AG09309 (cell line): ENCODE measurements at regions not wholly inside any gene's neighbourhood (a gene's known extent, or its start where the extent isn't known, plus 50 kb on each side); places are given as distances from the start of the nearest gene placed in this dataset.

Experiments
- DNase-seq: peaks from one replicate; pipeline ENCODE4 v3.0.0-alpha.2; 2010; ENCODE audit warnings: low read depth
- H3K4me3 ChIP-seq: 2 replicates; pipeline ENCODE4 v1.5.1; 2011; ENCODE audit warnings: mild to moderate bottlenecking, low read depth, low read length, moderate library complexity; ENCODE audit not compliant: control insufficient read depth
- CTCF ChIP-seq: IDR thresholded peaks from 2 replicates; pipeline ENCODE4 v1.5.1; 2011; ENCODE audit warnings: mild to moderate bottlenecking, low read depth, low read length, inconsistent platforms; ENCODE audit not compliant: insufficient read depth, control insufficient read depth; ENCODE audit errors: missing control alignments

- H3K4me3 ChIP-seq, result no peak overlapping the region
- no peak for DNase-seq
- TF ChIP-seq CTCF, result no peak
Measured at GRCh38 chr3:188000361-188000861, 153.5 kb upstream of the LPP start.

GRCh38 chr3:188001093-188001492, 152.9 kb upstream of the LPP start:
- no peak for TF ChIP-seq CTCF
- no peak overlapping the region for H3K4me3 ChIP-seq
- no peak for DNase-seq

- DNase-seq, result no peak
- TF ChIP-seq CTCF, result no peak
- H3K4me3 ChIP-seq, result no peak overlapping the region
Measured at GRCh38 chr3:188001926-188002325, 152.0 kb upstream of the LPP start.

GRCh38 chr3:188002626-188003138, 151.3 kb upstream of the LPP start:
- no peak for TF ChIP-seq CTCF
- H3K4me3 ChIP-seq, result no peak overlapping the region
- no peak for DNase-seq

GRCh38 chr3:188003188-188004171, 150.5 kb upstream of the LPP start:
- H3K4me3 ChIP-seq, result no peak overlapping the region
- DNase-seq, result no peak
- TF ChIP-seq CTCF, result no peak

- TF ChIP-seq CTCF, result no peak
- H3K4me3 ChIP-seq, result no peak overlapping the region
- DNase-seq, result no peak
Measured at GRCh38 chr3:188006726-188007393, 147.1 kb upstream of the LPP start.
